ENCODE measurements at regions not wholly inside any gene's neighbourhood (a gene's known extent, or its start where the extent isn't known, plus 50 kb on each side); places are given as distances from the start of the nearest gene placed in this dataset.
A peak's percentile ranks its signal among the peaks of the same experiment; 100 is the strongest.

DNA sequence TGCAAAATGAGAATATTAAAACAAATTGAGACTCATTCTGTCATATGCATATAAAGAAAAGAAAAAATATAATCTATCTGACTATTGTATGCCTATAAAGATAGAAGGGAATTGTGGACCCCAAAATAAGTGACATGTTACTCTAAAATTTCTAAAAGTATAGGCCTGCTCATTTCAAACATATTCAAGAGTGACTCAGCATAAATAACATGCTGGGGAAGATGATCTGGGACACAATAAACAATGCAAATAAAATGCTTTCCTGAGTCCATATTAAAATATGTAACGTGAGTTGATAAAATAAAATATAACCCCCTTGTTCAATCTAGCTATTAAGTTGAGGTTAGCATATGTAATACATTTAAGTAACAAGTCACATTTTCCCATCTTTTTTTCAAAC, 882.0 kb upstream of the EDIL3 start:
- Histone ChIP-seq H3K36me3 (no peaks in the 10 kb centered on the region), H3K27ac (no peak overlapping the region), H3K4me1 (no peaks in the 10 kb centered on the region), H3K9me3 (no peaks in the 10 kb centered on the region), H3K27me3 (no peaks in the 10 kb centered on the region), H3K4me3 (no peak overlapping the region)
- DNase-seq (no peak), ATAC-seq (ENCODE audit: low FRiP score in 2 of 2) (no peak)
- WGBS, 2 donors = 83 to 90% methylated on average over 1 of the region's 1 CpG
- no peak for TF ChIP-seq POLR2AphosphoS5 (IDR thresholded peaks at IDR 0.05)
- TF ChIP-seq, protein P1, sequence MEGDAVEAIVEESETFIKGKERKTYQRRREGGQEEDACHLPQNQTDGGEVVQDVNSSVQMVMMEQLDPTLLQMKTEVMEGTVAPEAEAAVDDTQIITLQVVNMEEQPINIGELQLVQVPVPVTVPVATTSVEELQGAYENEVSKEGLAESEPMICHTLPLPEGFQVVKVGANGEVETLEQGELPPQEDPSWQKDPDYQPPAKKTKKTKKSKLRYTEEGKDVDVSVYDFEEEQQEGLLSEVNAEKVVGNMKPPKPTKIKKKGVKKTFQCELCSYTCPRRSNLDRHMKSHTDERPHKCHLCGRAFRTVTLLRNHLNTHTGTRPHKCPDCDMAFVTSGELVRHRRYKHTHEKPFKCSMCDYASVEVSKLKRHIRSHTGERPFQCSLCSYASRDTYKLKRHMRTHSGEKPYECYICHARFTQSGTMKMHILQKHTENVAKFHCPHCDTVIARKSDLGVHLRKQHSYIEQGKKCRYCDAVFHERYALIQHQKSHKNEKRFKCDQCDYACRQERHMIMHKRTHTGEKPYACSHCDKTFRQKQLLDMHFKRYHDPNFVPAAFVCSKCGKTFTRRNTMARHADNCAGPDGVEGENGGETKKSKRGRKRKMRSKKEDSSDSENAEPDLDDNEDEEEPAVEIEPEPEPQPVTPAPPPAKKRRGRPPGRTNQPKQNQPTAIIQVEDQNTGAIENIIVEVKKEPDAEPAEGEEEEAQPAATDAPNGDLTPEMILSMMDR (IDR thresholded peaks at IDR 0.05) = no peak
- TF ChIP-seq POLR2A (IDR thresholded peaks at IDR 0.05) = no peak
- TF ChIP-seq EP300 (IDR thresholded peaks at IDR 0.05) = no peak

DNA sequence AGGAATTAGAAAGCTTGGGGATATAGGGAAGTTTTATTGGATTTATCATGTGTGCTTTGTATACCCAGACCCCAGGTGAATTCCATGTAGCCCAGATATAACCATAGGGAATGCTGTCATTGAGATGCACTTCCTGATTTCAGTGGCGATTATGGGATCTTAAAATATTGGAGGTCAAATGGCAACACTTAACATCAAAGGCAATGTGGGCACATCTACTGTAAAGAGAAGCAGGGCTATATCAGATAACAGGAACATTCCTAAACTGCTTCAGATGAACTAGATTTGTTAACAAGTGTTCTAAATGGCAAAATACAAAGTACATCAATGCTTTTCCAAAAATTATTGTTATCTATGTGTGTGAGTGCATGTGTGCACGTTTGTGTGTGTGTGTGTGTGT, 883.5 kb upstream of the EDIL3 start:
- WGBS, 2 donors = 36 to 43% methylated on average over 2 of the region's 2 CpGs

DNA sequence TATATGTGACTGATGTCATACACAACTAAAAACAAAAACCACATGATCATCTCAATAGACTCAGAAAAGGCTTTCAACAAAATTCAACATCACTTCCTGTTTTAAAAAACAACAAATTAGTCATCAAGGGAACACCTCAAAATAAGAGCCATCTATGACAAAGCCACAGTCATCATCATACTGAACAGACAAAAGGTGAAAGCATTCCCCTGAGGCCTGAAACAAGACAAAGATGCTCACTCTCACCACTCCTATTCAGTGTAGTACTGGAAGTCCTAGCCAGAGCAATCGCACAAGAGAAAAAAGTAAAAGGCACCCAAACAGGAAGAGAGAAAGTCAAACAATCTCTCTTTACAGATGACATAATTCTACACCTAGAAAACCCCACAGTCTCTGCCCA, 893.5 kb upstream of the EDIL3 start:
- 69 to 74% methylated on average over 1 of the region's 1 CpG for WGBS, 2 donors
- H3K4me3 ChIP-seq = no peak overlapping the region
- H3K27me3 ChIP-seq = no peaks in the 10 kb centered on the region
- ATAC-seq (ENCODE audit: low FRiP score in 2 of 2) (no peak), DNase-seq (no peak)
- H3K4me1 ChIP-seq = no peaks in the 10 kb centered on the region
- H3K9me3 ChIP-seq = no peaks in the 10 kb centered on the region
- no peaks in the 10 kb centered on the region for H3K36me3 ChIP-seq
- no peak overlapping the region for H3K27ac ChIP-seq
- TF ChIP-seq POLR2A (IDR thresholded peaks at IDR 0.05) (no peak), POLR2AphosphoS5 (IDR thresholded peaks at IDR 0.05) (no peak), EP300 (IDR thresholded peaks at IDR 0.05) (no peak)
- TF ChIP-seq, protein P1 (IDR thresholded peaks at IDR 0.05) = no peak

More for the DNA sequence above, 883.5 kb upstream of the EDIL3 start:
- DNase-seq = no peak
- Histone ChIP-seq H3K9me3 (no peaks in the 10 kb centered on the region), H3K4me3 (no peak overlapping the region), H3K36me3 (no peaks in the 10 kb centered on the region), H3K4me1 (no peaks in the 10 kb centered on the region), H3K27ac (no peak overlapping the region), H3K27me3 (no peaks in the 10 kb centered on the region)
- no peak for TF ChIP-seq POLR2AphosphoS5 (IDR thresholded peaks at IDR 0.05)
- ATAC-seq (ENCODE audit: low FRiP score in 2 of 2) = no peak

DNA sequence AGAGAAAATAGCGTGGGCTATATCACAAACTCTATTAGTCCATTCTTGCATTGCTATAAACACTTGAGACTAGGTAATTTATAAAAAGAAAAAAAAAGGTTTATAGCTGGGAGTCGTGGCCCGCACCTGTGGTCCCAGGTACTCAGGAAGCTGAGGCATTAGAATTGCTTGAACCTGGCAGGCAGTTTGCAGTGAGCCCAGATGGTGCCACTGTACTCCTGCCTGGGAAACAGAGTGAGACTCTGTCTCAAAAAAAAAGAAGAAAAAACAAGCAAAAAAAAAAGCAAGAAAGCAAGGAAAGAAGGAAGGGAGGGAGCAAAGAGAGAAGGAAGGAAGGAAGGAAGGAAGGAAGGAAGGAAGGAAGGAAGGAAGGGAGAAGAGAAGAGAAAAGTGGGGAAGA, 904.2 kb upstream of the EDIL3 start:
- Histone ChIP-seq H3K4me3 (no peak overlapping the region), H3K4me1 (no peaks in the 10 kb centered on the region), H3K27ac (no peak overlapping the region), H3K9me3 (no peaks in the 10 kb centered on the region), H3K27me3 (no peaks in the 10 kb centered on the region), H3K36me3 (no peaks in the 10 kb centered on the region)
- DNase-seq (no peak), ATAC-seq (ENCODE audit: low FRiP score in 2 of 2) (no peak)
- WGBS, 2 donors = 74 to 87% methylated on average over 3 of the region's 3 CpGs
- TF ChIP-seq POLR2AphosphoS5 (IDR thresholded peaks at IDR 0.05) (no peak), EP300 (IDR thresholded peaks at IDR 0.05) (no peak), POLR2A (IDR thresholded peaks at IDR 0.05) (no peak)
- TF ChIP-seq, protein P1 (IDR thresholded peaks at IDR 0.05) = no peak

DNA sequence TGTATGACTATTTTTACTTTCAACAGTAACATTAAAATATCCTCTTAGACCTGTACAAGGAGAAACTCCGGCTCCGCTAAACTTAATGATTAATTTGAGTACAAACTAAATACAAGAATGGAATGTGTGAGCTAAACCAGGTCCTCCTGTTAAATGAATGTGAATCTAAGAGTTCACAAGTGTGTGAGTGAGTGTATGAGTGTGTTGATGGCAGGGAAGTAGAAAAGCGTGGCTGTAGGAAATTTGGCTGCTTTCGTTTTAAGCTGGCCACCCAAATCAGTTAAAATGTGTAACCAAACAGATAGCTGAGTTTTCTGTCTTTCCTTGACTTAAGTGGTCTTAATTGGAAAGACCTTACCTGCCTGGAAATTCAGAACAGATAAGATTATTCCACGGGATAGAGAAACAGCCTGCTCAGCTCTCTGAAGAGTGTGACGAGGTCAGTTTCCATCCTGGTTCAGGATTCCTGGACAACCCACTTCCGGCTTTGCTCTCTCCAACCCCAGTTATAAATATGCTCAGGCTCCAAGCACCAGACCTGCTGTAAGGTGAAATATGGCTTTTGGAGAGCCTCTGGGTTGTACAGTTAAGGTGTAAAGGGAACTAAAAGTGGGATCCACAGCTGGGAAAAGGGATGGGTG, 908.6 kb upstream of the EDIL3 start:
- peak overlapping the region in 3 of 4 donors; percentile 15 to 42 (median 37) for H3K4me3 ChIP-seq
- H3K4me1 ChIP-seq = no peaks in the 10 kb centered on the region
- TF ChIP-seq EP300 (IDR thresholded peaks at IDR 0.05) (no peak), POLR2A (IDR thresholded peaks at IDR 0.05) (no peak)
- H3K9me3 ChIP-seq = no peaks in the 10 kb centered on the region
- peak overlapping the region in 2 of 4 donors; percentile 3 to 20 for H3K27ac ChIP-seq
- peak; percentile 81 for ATAC-seq (ENCODE audit: low FRiP score in 2 of 2)
- no peaks in the 10 kb centered on the region for H3K36me3 ChIP-seq
- no peaks in the 10 kb centered on the region for H3K27me3 ChIP-seq
- WGBS, 2 donors = 47 to 48% methylated on average over 7 of the region's 7 CpGs
- peak in 1 of 2 donors; percentile 32 for DNase-seq

DNA sequence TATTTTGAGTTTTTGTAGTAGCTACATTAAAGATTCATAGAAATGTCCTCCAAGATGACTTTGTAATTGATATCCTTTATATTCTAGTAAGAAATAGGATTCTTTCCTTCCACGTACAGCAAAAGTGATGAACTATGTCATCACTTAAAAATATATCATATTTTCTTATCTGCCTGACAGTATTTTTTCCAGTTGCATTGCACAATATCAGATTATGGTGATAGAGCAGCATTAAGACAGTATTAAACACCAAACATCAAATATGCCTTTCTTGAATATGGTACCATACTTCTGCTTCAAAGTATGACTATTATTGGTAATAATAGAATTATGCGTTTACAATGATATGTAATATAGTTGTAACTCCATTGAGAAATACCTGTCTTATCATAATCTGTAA, 919.8 kb upstream of the EDIL3 start:
- WGBS, 2 donors = 80 to 89% methylated on average over 2 of the region's 2 CpGs

More for the DNA sequence above, 919.8 kb upstream of the EDIL3 start:
- DNase-seq = no peak
- no peaks in the 10 kb centered on the region for H3K9me3 ChIP-seq
- no peak for ATAC-seq (ENCODE audit: low FRiP score in 2 of 2)
- no peak overlapping the region for H3K4me3 ChIP-seq
- no peak overlapping the region for H3K27ac ChIP-seq
- no peaks in the 10 kb centered on the region for H3K36me3 ChIP-seq
- H3K27me3 ChIP-seq = no peaks in the 10 kb centered on the region
- TF ChIP-seq POLR2AphosphoS5 (IDR thresholded peaks at IDR 0.05) = no peak
- TF ChIP-seq, protein P1 (IDR thresholded peaks at IDR 0.05) = no peak
- TF ChIP-seq POLR2A (IDR thresholded peaks at IDR 0.05) = no peak
- no peak for TF ChIP-seq EP300 (IDR thresholded peaks at IDR 0.05)
- no peaks in the 10 kb centered on the region for H3K4me1 ChIP-seq

Measured in upper lobe of left lung (tissue), 6 donors.